DND-41 (cell line): ENCODE measurements at regions not wholly inside any gene's neighbourhood (a gene's known extent, or its start where the extent isn't known, plus 50 kb on each side); places are given as distances from the start of the nearest gene placed in this dataset.
"Not testable (repeated sequence)": the region's sequence is repeated elsewhere in the genome, so short reads cannot be mapped to it uniquely, and the experiment has no call there.

Source experiments
- EZH2 ChIP-seq: IDR thresholded peaks from 3 replicates; pipeline ENCODE4 v1.6.1; 2012; ENCODE audit warnings: borderline replicate concordance, low read depth, mild to moderate bottlenecking, moderate library complexity, low read length, inconsistent platforms; ENCODE audit not compliant: severe bottlenecking
- TF ChIP-seq, protein P1 (sequence below): IDR thresholded peaks from 2 replicates; pipeline ENCODE4 v1.5.1; 2012; ENCODE audit warnings: borderline replicate concordance, low read length, moderate library complexity, mild to moderate bottlenecking; ENCODE audit not compliant: poor library complexity, severe bottlenecking; ENCODE audit errors: extremely low read depth

- TF ChIP-seq, protein P1, sequence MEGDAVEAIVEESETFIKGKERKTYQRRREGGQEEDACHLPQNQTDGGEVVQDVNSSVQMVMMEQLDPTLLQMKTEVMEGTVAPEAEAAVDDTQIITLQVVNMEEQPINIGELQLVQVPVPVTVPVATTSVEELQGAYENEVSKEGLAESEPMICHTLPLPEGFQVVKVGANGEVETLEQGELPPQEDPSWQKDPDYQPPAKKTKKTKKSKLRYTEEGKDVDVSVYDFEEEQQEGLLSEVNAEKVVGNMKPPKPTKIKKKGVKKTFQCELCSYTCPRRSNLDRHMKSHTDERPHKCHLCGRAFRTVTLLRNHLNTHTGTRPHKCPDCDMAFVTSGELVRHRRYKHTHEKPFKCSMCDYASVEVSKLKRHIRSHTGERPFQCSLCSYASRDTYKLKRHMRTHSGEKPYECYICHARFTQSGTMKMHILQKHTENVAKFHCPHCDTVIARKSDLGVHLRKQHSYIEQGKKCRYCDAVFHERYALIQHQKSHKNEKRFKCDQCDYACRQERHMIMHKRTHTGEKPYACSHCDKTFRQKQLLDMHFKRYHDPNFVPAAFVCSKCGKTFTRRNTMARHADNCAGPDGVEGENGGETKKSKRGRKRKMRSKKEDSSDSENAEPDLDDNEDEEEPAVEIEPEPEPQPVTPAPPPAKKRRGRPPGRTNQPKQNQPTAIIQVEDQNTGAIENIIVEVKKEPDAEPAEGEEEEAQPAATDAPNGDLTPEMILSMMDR, result not testable (repeated sequence)
- TF ChIP-seq EZH2, result not testable (repeated sequence)
Observed at GRCh38 chr3:80897005-80897404, 864.4 kb downstream of the GBE1 start.
